CD4-positive, alpha-beta T cell (primary cell): ENCODE measurements at regions not wholly inside any gene's neighbourhood (a gene's known extent, or its start where the extent isn't known, plus 50 kb on each side); places are given as distances from the start of the nearest gene placed in this dataset.
"Not testable (repeated sequence)": the region's sequence is repeated elsewhere in the genome, so short reads cannot be mapped to it uniquely, and the experiment has no call there.

Source experiments
- ATAC-seq: fragments of 200-7000 bp; cut with Tn5 transposase; one replicate; pipeline ENCODE4 v1.10.0; 2022; ENCODE audit warnings: mild to moderate bottlenecking; ENCODE audit not compliant: poor library complexity
- CTCF ChIA-PET: fragments of 350-600 bp; sonication (Branson Sonifier 250); formaldehyde crosslinking; loops from one replicate; lab custom pipeline; 2021; ENCODE audit warnings: antibody characterized with exemption, inconsistent platforms; lab: Charles Lee
- POLR2A ChIA-PET: fragments of 350-600 bp; sonication (Branson Sonifier 250); formaldehyde crosslinking; loops from one replicate; lab custom pipeline; 2021; ENCODE audit warnings: antibody characterized with exemption, inconsistent platforms; lab: Charles Lee
- DNase-seq, 14 experiments: peaks; one replicate each; pipeline ENCODE4 v3.0.0-alpha.2; 2013 to 2020; ENCODE audit warnings: mixed read lengths in 2 of 14
- H3K27ac ChIP-seq, 2 donors: one replicate each; pipeline versions ENCODE4 v1.5.1 to v1.7.0; 2013; ENCODE audit warnings: low read length in 2 of 2, low read depth in 1 of 2, mild to moderate bottlenecking in 1 of 2
- H3K27me3 ChIP-seq, 2 experiments: 1 replicate in 1 of 2; 2 replicates in 1 of 2; pipeline versions ENCODE4 v1.6.1 to v1.7.0; 2013; ENCODE audit warnings: low read length in 2 of 2, control low read depth in 1 of 2, mild to moderate bottlenecking in 1 of 2, moderate library complexity in 1 of 2; ENCODE audit not compliant: insufficient read depth in 2 of 2, control insufficient read depth in 1 of 2
- H3K36me3 ChIP-seq: one replicate; pipeline ENCODE4 v1.6.1; 2013; ENCODE audit warnings: low read length, control low read depth; ENCODE audit not compliant: insufficient read depth
- H3K4me1 ChIP-seq: one replicate; pipeline ENCODE4 v1.6.1; 2013; ENCODE audit warnings: low read length, control low read depth; ENCODE audit not compliant: insufficient read depth
- H3K4me3 ChIP-seq: one replicate; pipeline ENCODE4 v1.5.1; 2013; ENCODE audit warnings: mild to moderate bottlenecking, low read length, moderate library complexity
- H3K9me3 ChIP-seq, 2 experiments: 1 replicate in 1 of 2; 2 replicates in 1 of 2; pipeline versions ENCODE4 v1.6.1 to v1.7.0; 2013; ENCODE audit warnings: low read length in 2 of 2, mild to moderate bottlenecking in 2 of 2, control low read depth in 1 of 2, moderate library complexity in 1 of 2; ENCODE audit not compliant: control insufficient read depth in 1 of 2, insufficient read depth in 1 of 2
- H3K27ac Mint-ChIP-seq: one replicate; pipeline ENCODE4 v1.8.0; 2020; ENCODE audit warnings: mixed read lengths
- H3K27me3 Mint-ChIP-seq: one replicate; pipeline ENCODE4 v1.8.0; 2021; ENCODE audit warnings: mixed read lengths
- H3K36me3 Mint-ChIP-seq: one replicate; pipeline ENCODE4 v1.8.0; 2021; ENCODE audit warnings: low read depth, mixed read lengths
- H3K4me1 Mint-ChIP-seq: one replicate; pipeline ENCODE4 v1.8.0; 2021; ENCODE audit warnings: low read depth, mixed read lengths
- H3K4me3 Mint-ChIP-seq: one replicate; pipeline ENCODE4 v1.8.0; 2020; ENCODE audit warnings: mild to moderate bottlenecking, mixed read lengths
- H3K9me3 Mint-ChIP-seq: one replicate; pipeline ENCODE4 v1.8.0; 2020; ENCODE audit warnings: mixed read lengths
- intact Hi-C, 2 experiments: fragments of 100-400 bp; cut with DNase I in 1 of 2; cut with micrococcal nuclease in 1 of 2; formaldehyde crosslinking; loops; one replicate each; pipeline versions ENCODE4 v1.15.1 to v1.9.0; 2023 to 2025; cut with DNase I, micrococcal nuclease
- TF ChIP-seq, protein P1 (sequence below): fragments of 200-600 bp; IDR thresholded peaks from one replicate; pipeline ENCODE4 v1.8.0; 2022; ENCODE audit warnings: antibody characterized with exemption, mild to moderate bottlenecking

DNA sequence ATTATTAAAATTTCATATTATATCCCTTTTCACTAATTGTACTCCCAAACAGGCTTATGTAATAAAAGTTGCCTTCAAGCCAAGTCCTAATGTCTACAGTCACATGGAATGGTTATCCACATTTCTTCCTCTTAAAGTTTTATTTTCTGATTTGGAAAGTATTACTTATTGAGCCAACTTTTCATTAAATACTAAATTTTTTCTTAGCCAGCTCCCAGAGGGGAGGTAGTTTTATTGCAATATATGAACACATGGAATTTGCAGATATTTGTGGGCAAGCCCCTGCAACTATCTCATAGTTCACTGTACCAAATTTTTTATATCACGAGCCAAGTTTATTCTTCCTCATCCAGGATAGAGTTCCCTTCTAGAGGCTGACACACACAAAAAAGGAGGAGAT lies 332.8 kb upstream of the PTGER4 start:
- H3K27me3 Mint-ChIP-seq, result no peaks in the 10 kb centered on the region
- Histone ChIP-seq H3K9me3 (peaks cover 12 to 16% of the 10 kb centered on the region in 2 experiments), H3K4me1 (no peaks in the 10 kb centered on the region), H3K27ac (no peak overlapping the region), H3K27me3 (no peaks in the 10 kb centered on the region), H3K4me3 (no peak overlapping the region), H3K36me3 (no peaks in the 10 kb centered on the region)
- ATAC-seq (no peak), DNase-seq (no peak)
- H3K36me3 Mint-ChIP-seq, result peaks cover 6% of the 10 kb centered on the region
- no peaks in the 10 kb centered on the region for H3K4me1 Mint-ChIP-seq
- intact Hi-C loops, result no loop called here
- H3K9me3 Mint-ChIP-seq, result peaks cover 19% of the 10 kb centered on the region
- no peak overlapping the region for H3K4me3 Mint-ChIP-seq
- H3K27ac Mint-ChIP-seq, result no peak overlapping the region
- ChIA-PET POLR2A (no interaction called here), CTCF (interaction anchor here (0.5 kb wide), 1 partner anchor 1199 kb away, joined by 3 read pairs; no protein-coding TSS in a partner anchor)
- TF ChIP-seq, protein P1, sequence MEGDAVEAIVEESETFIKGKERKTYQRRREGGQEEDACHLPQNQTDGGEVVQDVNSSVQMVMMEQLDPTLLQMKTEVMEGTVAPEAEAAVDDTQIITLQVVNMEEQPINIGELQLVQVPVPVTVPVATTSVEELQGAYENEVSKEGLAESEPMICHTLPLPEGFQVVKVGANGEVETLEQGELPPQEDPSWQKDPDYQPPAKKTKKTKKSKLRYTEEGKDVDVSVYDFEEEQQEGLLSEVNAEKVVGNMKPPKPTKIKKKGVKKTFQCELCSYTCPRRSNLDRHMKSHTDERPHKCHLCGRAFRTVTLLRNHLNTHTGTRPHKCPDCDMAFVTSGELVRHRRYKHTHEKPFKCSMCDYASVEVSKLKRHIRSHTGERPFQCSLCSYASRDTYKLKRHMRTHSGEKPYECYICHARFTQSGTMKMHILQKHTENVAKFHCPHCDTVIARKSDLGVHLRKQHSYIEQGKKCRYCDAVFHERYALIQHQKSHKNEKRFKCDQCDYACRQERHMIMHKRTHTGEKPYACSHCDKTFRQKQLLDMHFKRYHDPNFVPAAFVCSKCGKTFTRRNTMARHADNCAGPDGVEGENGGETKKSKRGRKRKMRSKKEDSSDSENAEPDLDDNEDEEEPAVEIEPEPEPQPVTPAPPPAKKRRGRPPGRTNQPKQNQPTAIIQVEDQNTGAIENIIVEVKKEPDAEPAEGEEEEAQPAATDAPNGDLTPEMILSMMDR, result no peak

GRCh38 chr5:40338434-40338833 lies 341.3 kb upstream of the PTGER4 start:
- H3K9me3 Mint-ChIP-seq, H3K27me3 Mint-ChIP-seq, intact Hi-C loops, CTCF ChIA-PET, H3K27ac ChIP-seq, H3K4me3 Mint-ChIP-seq, H3K36me3 ChIP-seq, H3K4me1 Mint-ChIP-seq, H3K4me1 ChIP-seq, H3K27me3 ChIP-seq, H3K27ac Mint-ChIP-seq, H3K36me3 Mint-ChIP-seq, H3K4me3 ChIP-seq, H3K9me3 ChIP-seq, POLR2A ChIA-PET, ATAC-seq: not testable (repeated sequence)
- peak in 1 of 14 experiments; percentile 56 for DNase-seq

- Histone ChIP-seq H3K9me3 (no peaks in the 10 kb centered on the region), H3K4me3 (no peak overlapping the region), H3K4me1 (peaks cover 6% of the 10 kb centered on the region), H3K27ac (no peak overlapping the region), H3K36me3 (no peaks in the 10 kb centered on the region), H3K27me3 (no peaks in the 10 kb centered on the region)
- DNase-seq (no peak), ATAC-seq (no peak)
- no peaks in the 10 kb centered on the region for H3K27me3 Mint-ChIP-seq
- no peak overlapping the region for H3K27ac Mint-ChIP-seq
- H3K36me3 Mint-ChIP-seq, result no peaks in the 10 kb centered on the region
- H3K4me1 Mint-ChIP-seq, result peaks cover 6% of the 10 kb centered on the region
- H3K9me3 Mint-ChIP-seq, result peaks cover 3% of the 10 kb centered on the region
- TF ChIP-seq, protein P1, result no peak
- intact Hi-C loops, result no loop called here
- ChIA-PET POLR2A (interaction anchor here (1.6 kb wide), 1 partner anchor 9 kb away, joined by 4 read pairs; no protein-coding TSS in a partner anchor), CTCF (interaction anchor here (1.1 kb wide), 1 partner anchor 48 kb away, joined by 3 read pairs; no protein-coding TSS in a partner anchor)
- no peak overlapping the region for H3K4me3 Mint-ChIP-seq
Observed at GRCh38 chr5:40334242-40334635, 345.5 kb upstream of the PTGER4 start.
